ENCODE measurements at regions not wholly inside any gene's neighbourhood (a gene's known extent, or its start where the extent isn't known, plus 50 kb on each side); places are given as distances from the start of the nearest gene placed in this dataset.

GRCh38 chr16:75837264-75837663 is 111.0 kb upstream of the CPHXL start:
- Histone ChIP-seq H3K9me3 (replicated peaks) (peaks cover 22% of the 10 kb centered on the region), H3K4me3 (no peak overlapping the region), H3K27ac (replicated peaks) (no peak overlapping the region), H3K36me3 (no peaks in the 10 kb centered on the region), H3K27me3 (ENCODE audit: low read depth) (no peaks in the 10 kb centered on the region), H3K4me1 (no peaks in the 10 kb centered on the region)
- no peak for TF ChIP-seq CTCF (IDR thresholded peaks at IDR 0.05; ENCODE audit: borderline replicate concordance)
- no peak for DNase-seq
- intact Hi-C loops (cut with micrococcal nuclease) = no loop called here

DNA sequence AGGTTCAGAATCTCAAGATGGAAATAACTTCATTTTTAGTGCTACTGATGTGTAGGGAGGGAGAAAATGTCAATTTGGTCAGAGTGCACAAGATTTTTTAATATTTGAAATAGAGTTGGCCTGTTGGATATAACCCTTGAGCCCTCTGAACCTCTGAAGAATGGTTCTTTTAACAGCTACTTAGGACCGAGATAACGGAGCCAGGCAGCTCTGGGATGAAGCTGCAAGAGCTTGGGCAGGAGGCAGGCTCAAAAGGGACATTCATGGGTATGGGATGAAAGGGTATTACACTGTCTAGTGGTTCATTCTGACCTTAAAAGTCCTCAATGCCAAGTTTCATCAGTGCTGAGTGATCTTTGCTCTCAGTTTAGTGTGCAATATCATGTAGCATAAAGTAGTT is 111.4 kb upstream of the CPHXL start:
- Histone ChIP-seq H3K9me3 (replicated peaks) (peaks cover 21% of the 10 kb centered on the region), H3K27ac (replicated peaks) (no peak overlapping the region), H3K4me1 (no peaks in the 10 kb centered on the region), H3K27me3 (ENCODE audit: low read depth) (no peaks in the 10 kb centered on the region), H3K4me3 (no peak overlapping the region), H3K36me3 (no peaks in the 10 kb centered on the region)
- TF ChIP-seq CTCF (IDR thresholded peaks at IDR 0.05; ENCODE audit: borderline replicate concordance) = no peak
- DNase-seq = no peak
- intact Hi-C loops (cut with micrococcal nuclease) = no loop called here

GRCh38 chr16:75841517-75841916 is 115.2 kb upstream of the CPHXL start:
- intact Hi-C loops (cut with micrococcal nuclease) = no loop called here
- peaks cover 15% of the 10 kb centered on the region for H3K9me3 ChIP-seq (replicated peaks)
- H3K4me1 ChIP-seq = no peaks in the 10 kb centered on the region
- no peak overlapping the region for H3K27ac ChIP-seq (replicated peaks)
- H3K4me3 ChIP-seq = no peak overlapping the region
- no peaks in the 10 kb centered on the region for H3K27me3 ChIP-seq (ENCODE audit: low read depth)
- no peak for DNase-seq
- no peak for TF ChIP-seq CTCF (IDR thresholded peaks at IDR 0.05; ENCODE audit: borderline replicate concordance)
- H3K36me3 ChIP-seq = no peaks in the 10 kb centered on the region

GRCh38 chr16:75847172-75847571 is 120.9 kb upstream of the CPHXL start:
- Histone ChIP-seq H3K4me1 (no peaks in the 10 kb centered on the region), H3K9me3 (replicated peaks) (peaks cover 15% of the 10 kb centered on the region), H3K36me3 (no peaks in the 10 kb centered on the region), H3K27me3 (ENCODE audit: low read depth) (no peaks in the 10 kb centered on the region), H3K4me3 (no peak overlapping the region), H3K27ac (replicated peaks) (no peak overlapping the region)
- no peak for TF ChIP-seq CTCF (IDR thresholded peaks at IDR 0.05; ENCODE audit: borderline replicate concordance)
- no peak for DNase-seq
- intact Hi-C loops (cut with micrococcal nuclease) = no loop called here

GRCh38 chr16:75854152-75854551 is 127.9 kb upstream of the CPHXL start:
- no peak for DNase-seq
- Histone ChIP-seq H3K9me3 (replicated peaks) (no peaks in the 10 kb centered on the region), H3K36me3 (no peaks in the 10 kb centered on the region), H3K27me3 (ENCODE audit: low read depth) (peaks cover 18% of the 10 kb centered on the region), H3K27ac (replicated peaks) (no peak overlapping the region), H3K4me3 (no peak overlapping the region), H3K4me1 (no peaks in the 10 kb centered on the region)
- TF ChIP-seq CTCF (IDR thresholded peaks at IDR 0.05; ENCODE audit: borderline replicate concordance) = no peak
- intact Hi-C loops (cut with micrococcal nuclease) = no loop called here

Measured in left ventricle myocardium inferior (tissue), 1 donor.